NCI-H1092 treated with DMSO at 0.1 percent for 48 hours (cell line): ENCODE measurements at regions not wholly inside any gene's neighbourhood (a gene's known extent, or its start where the extent isn't known, plus 50 kb on each side); places are given as distances from the start of the nearest gene placed in this dataset.

Experiments
- DNase-seq: peaks from one replicate; lab custom pipeline; 2025; lab: John Stamatoyannopoulos, UW

GRCh38 chr11:134624166-134624920 lies 212.3 kb upstream of the B3GAT1 start:
- no peak for DNase-seq

GRCh38 chr11:134623711-134624110 lies 211.7 kb upstream of the B3GAT1 start:
- DNase-seq, result no peak

GRCh38 chr11:134622458-134622857 lies 210.4 kb upstream of the B3GAT1 start:
- no peak for DNase-seq

- no peak for DNase-seq
Measured at GRCh38 chr11:134617360-134617759, 205.3 kb upstream of the B3GAT1 start.

- DNase-seq, result no peak
Measured at GRCh38 chr11:134616038-134616437, 204.0 kb upstream of the B3GAT1 start.

GRCh38 chr11:134615041-134615615 lies 203.1 kb upstream of the B3GAT1 start:
- no peak for DNase-seq

- DNase-seq, result no peak
Measured at GRCh38 chr11:134614141-134614540, 202.1 kb upstream of the B3GAT1 start.

GRCh38 chr11:134613646-134614045 lies 201.6 kb upstream of the B3GAT1 start:
- DNase-seq, result no peak

GRCh38 chr11:134612140-134613030 lies 200.3 kb upstream of the B3GAT1 start:
- DNase-seq, result no peak

- DNase-seq, result no peak
Measured at GRCh38 chr11:134611537-134611936, 199.5 kb upstream of the B3GAT1 start.

GRCh38 chr11:134610116-134610910 lies 198.3 kb upstream of the B3GAT1 start:
- DNase-seq, result no peak

GRCh38 chr11:134609361-134610115 lies 197.5 kb upstream of the B3GAT1 start:
- no peak for DNase-seq

- DNase-seq, result no peak
Measured at GRCh38 chr11:134607963-134608750, 196.1 kb upstream of the B3GAT1 start.

GRCh38 chr11:134606251-134606650 lies 194.2 kb upstream of the B3GAT1 start:
- DNase-seq, result no peak

- no peak for DNase-seq
Measured at GRCh38 chr11:134604886-134605285, 192.8 kb upstream of the B3GAT1 start.

- no peak for DNase-seq
Measured at GRCh38 chr11:134599299-134599771, 187.3 kb upstream of the B3GAT1 start.

- DNase-seq, result no peak
Measured at GRCh38 chr11:134598368-134598767, 186.3 kb upstream of the B3GAT1 start.

- DNase-seq, result no peak
Measured at GRCh38 chr11:134597452-134597851, 185.4 kb upstream of the B3GAT1 start.

- no peak for DNase-seq
Measured at GRCh38 chr11:134596404-134596803, 184.4 kb upstream of the B3GAT1 start.

GRCh38 chr11:134592391-134592990 lies 180.4 kb upstream of the B3GAT1 start:
- DNase-seq, result no peak
